A673 (cell line): ENCODE measurements at regions not wholly inside any gene's neighbourhood (a gene's known extent, or its start where the extent isn't known, plus 50 kb on each side); places are given as distances from the start of the nearest gene placed in this dataset.
A peak's percentile ranks its signal among the peaks of the same experiment; 100 is the strongest.

Source experiments
- BruUV-seq: library from RNA; stranded (reverse); fragments of 400-500 nt; replicated peaks from 2 replicates; lab custom pipeline; 2021; lab: Mats Ljungman, UMichigan
- CTCF ChIA-PET: fragments of 300-600 bp; sonication (Branson Sonifier 250); formaldehyde crosslinking; loops from one replicate; lab custom pipeline; 2022; ENCODE audit warnings: antibody characterized with exemption; lab: Charles Lee
- POLR2A ChIA-PET: fragments of 300-600 bp; sonication (Branson Sonifier 250); formaldehyde crosslinking; loops from one replicate; lab custom pipeline; 2022; ENCODE audit warnings: antibody characterized with exemption; ENCODE audit not compliant: low non-redundant PET; lab: Charles Lee
- DNase-seq: peaks from one replicate; pipeline ENCODE4 v3.0.0-alpha.2; 2015; ENCODE audit warnings: low spot score
- H3K27ac ChIP-seq: fragments of 200-600 bp; sonication (generic); 2 replicates; pipeline ENCODE4 v1.5.1; 2016; ENCODE audit warnings: mixed run types, low read depth, mild to moderate bottlenecking, mixed read lengths, antibody characterized with exemption, low read length; ENCODE audit not compliant: poor library complexity, severe bottlenecking
- H3K27me3 ChIP-seq: fragments of 200-600 bp; sonication (generic); replicated peaks from 2 replicates; pipeline ENCODE4 v1.6.1; 2017; ENCODE audit warnings: mixed run types, low read depth, mild to moderate bottlenecking, mixed read lengths, antibody characterized with exemption, low read length; ENCODE audit not compliant: insufficient read depth, poor library complexity
- H3K36me3 ChIP-seq: fragments of 200-600 bp; sonication (generic); 2 replicates; pipeline ENCODE4 v1.6.1; 2016; ENCODE audit warnings: mixed run types, mild to moderate bottlenecking, mixed read lengths, antibody characterized with exemption, low read length; ENCODE audit not compliant: insufficient read depth, poor library complexity, severe bottlenecking
- H3K4me1 ChIP-seq: fragments of 200-600 bp; sonication (generic); 2 replicates; pipeline ENCODE4 v1.6.1; 2017; ENCODE audit warnings: mixed run types, mild to moderate bottlenecking, mixed read lengths, antibody characterized with exemption, low read length; ENCODE audit not compliant: insufficient read depth, poor library complexity, severe bottlenecking
- H3K4me3 ChIP-seq: fragments of 200-600 bp; sonication (generic); 2 replicates; pipeline ENCODE4 v1.5.1; 2016; ENCODE audit warnings: low read depth, mixed run types, mild to moderate bottlenecking, mixed read lengths, low read length; ENCODE audit not compliant: poor library complexity, severe bottlenecking
- H3K9me3 ChIP-seq: fragments of 200-600 bp; sonication (generic); 2 replicates; pipeline ENCODE4 v1.6.1; 2016; ENCODE audit warnings: mixed run types, low read depth, mild to moderate bottlenecking, mixed read lengths, antibody characterized with exemption, low read length; ENCODE audit not compliant: poor library complexity, severe bottlenecking
- EZH2 ChIP-seq: fragments of 200-600 bp; sonication (generic); IDR thresholded peaks from 2 replicates; pipeline ENCODE4 v1.6.1; 2017; ENCODE audit warnings: borderline replicate concordance, low read depth, mild to moderate bottlenecking, mixed read lengths, antibody characterized with exemption, low read length; ENCODE audit not compliant: poor library complexity, severe bottlenecking
- intact Hi-C: fragments of 100-400 bp; cut with micrococcal nuclease; formaldehyde crosslinking; loops from one replicate; pipeline ENCODE4 v1.10.0; 2022; ENCODE audit not compliant: unreplicated experiment
- TF ChIP-seq, protein P1 (sequence below): fragments of 300-800, 200-600 bp; sonication (generic); conservative IDR thresholded peaks from 2 replicates; pipeline ENCODE4 v1.5.1; 2017; ENCODE audit warnings: low read depth, mild to moderate bottlenecking, antibody characterized with exemption, low read length, moderate library complexity, mixed read lengths

DNA sequence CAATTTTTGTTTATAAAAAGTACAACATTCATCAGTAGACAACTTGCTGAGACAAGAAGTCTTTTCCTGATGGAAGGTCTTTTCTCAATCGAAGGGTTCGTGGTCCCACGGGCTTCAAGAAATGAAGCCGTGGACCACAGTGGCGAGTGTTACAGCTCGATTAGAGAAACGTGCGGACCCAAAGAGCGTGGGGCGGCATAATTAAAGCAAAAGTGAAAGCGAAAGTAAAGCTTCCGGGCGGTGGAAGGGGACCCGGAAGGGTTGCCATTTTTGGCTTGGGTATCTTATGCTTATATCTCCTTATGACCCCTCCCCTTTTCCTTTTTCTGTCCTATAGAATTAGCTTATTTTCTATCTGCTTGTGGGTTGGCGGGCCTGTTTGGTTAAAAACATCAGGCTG, 2309.4 kb upstream of the ACO1 start:
- intact Hi-C loops, result no loop called here
- Histone ChIP-seq H3K9me3 (no peaks in the 10 kb centered on the region), H3K27ac (no peak overlapping the region), H3K27me3 (no peaks in the 10 kb centered on the region), H3K36me3 (no peaks in the 10 kb centered on the region), H3K4me1 (no peaks in the 10 kb centered on the region), H3K4me3 (no peak overlapping the region)
- no peak for DNase-seq
- POLR2A ChIA-PET, result no interaction called here
- BruUV-seq, result no TSS peak
- no peak for TF ChIP-seq EZH2
- TF ChIP-seq, protein P1, sequence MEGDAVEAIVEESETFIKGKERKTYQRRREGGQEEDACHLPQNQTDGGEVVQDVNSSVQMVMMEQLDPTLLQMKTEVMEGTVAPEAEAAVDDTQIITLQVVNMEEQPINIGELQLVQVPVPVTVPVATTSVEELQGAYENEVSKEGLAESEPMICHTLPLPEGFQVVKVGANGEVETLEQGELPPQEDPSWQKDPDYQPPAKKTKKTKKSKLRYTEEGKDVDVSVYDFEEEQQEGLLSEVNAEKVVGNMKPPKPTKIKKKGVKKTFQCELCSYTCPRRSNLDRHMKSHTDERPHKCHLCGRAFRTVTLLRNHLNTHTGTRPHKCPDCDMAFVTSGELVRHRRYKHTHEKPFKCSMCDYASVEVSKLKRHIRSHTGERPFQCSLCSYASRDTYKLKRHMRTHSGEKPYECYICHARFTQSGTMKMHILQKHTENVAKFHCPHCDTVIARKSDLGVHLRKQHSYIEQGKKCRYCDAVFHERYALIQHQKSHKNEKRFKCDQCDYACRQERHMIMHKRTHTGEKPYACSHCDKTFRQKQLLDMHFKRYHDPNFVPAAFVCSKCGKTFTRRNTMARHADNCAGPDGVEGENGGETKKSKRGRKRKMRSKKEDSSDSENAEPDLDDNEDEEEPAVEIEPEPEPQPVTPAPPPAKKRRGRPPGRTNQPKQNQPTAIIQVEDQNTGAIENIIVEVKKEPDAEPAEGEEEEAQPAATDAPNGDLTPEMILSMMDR, result no peak
- CTCF ChIA-PET, result no interaction called here

DNA sequence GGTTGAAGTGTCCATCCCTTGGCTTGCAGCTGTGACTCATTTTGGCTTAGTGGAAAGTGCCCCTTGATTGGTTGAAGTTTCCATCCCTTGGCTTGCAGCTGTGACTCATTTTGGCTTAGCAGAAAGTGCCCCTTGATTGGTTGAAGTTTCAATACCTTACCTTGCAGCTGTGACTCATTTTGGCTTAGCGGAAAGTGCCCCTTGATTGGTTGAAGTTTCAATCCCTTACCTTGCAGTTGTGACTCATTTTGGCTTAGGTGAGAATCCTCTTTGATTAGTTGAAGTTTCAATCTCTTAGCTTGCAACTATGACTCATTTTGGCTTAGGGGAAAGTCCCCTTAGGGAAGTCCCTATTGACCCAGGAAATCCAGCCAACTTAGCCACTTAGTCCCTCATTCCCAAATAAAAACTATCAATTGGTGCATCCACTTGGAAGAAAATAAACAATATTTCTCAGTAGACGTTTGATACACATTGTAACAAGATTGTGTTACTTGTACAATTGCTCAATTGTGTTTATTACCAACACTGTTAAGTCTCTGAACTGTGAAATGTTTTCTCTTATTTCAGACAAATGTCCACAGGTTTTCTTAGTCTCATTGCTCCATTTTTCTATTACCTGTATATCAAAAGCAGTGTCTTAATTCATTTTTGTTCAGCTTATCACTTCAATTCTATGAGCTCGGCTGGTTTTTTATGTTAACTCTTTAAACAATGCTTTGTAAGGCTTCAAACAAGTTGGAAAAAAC, 2308.8 kb upstream of the ACO1 start:
- BruUV-seq, result no TSS peak
- intact Hi-C loops, result no loop called here
- peak; percentile 12 for DNase-seq
- Histone ChIP-seq H3K4me3 (no peak overlapping the region), H3K4me1 (no peaks in the 10 kb centered on the region), H3K27me3 (no peaks in the 10 kb centered on the region), H3K9me3 (no peaks in the 10 kb centered on the region), H3K36me3 (no peaks in the 10 kb centered on the region), H3K27ac (no peak overlapping the region)
- TF ChIP-seq EZH2, result no peak
- TF ChIP-seq, protein P1, result no peak
- CTCF ChIA-PET, result no interaction called here
- POLR2A ChIA-PET, result no interaction called here

DNA sequence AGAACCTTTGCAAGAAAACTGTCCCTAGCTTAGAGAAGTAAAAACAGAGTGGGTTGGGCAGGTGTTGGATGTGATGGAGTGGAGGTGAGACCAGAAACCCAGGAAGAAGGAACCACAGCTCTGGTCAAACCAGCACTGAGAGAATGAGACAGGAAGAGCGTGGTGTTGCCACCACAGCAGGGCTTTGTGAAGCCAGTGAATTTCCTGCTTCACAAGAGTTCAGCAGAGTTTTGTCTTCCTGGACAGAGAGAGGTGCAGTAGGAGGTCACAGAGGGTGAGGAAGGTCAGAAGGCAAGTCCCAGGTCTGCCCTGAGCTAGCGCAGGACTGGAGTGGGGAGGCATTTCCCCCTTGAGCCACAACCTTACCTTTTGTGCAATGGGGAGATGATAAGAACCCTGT, 2306.2 kb upstream of the ACO1 start:
- no peak for DNase-seq
- no peak overlapping the region for H3K4me3 ChIP-seq
- intact Hi-C loops, result no loop called here
- H3K27ac ChIP-seq, result no peak overlapping the region
- BruUV-seq, result no TSS peak
- ChIA-PET POLR2A (no interaction called here), CTCF (no interaction called here)
- H3K9me3 ChIP-seq, result no peaks in the 10 kb centered on the region
- no peaks in the 10 kb centered on the region for H3K27me3 ChIP-seq
- H3K36me3 ChIP-seq, result no peaks in the 10 kb centered on the region
- no peaks in the 10 kb centered on the region for H3K4me1 ChIP-seq
- TF ChIP-seq EZH2, result no peak
- TF ChIP-seq, protein P1, result no peak
